VCaP (cell line): ENCODE measurements at regions not wholly inside any gene's neighbourhood (a gene's known extent, or its start where the extent isn't known, plus 50 kb on each side); places are given as distances from the start of the nearest gene placed in this dataset.

Experiments
- H3K27ac ChIP-seq: fragments of 450-650 bp; 2 replicates; pipeline ENCODE4 v1.5.1; 2017
- TF ChIP-seq, protein P1 (sequence below): fragments of 450-650 bp; conservative IDR thresholded peaks from 2 replicates; pipeline ENCODE4 v1.5.1; 2017; ENCODE audit warnings: mild to moderate bottlenecking, moderate library complexity

- TF ChIP-seq, protein P1, sequence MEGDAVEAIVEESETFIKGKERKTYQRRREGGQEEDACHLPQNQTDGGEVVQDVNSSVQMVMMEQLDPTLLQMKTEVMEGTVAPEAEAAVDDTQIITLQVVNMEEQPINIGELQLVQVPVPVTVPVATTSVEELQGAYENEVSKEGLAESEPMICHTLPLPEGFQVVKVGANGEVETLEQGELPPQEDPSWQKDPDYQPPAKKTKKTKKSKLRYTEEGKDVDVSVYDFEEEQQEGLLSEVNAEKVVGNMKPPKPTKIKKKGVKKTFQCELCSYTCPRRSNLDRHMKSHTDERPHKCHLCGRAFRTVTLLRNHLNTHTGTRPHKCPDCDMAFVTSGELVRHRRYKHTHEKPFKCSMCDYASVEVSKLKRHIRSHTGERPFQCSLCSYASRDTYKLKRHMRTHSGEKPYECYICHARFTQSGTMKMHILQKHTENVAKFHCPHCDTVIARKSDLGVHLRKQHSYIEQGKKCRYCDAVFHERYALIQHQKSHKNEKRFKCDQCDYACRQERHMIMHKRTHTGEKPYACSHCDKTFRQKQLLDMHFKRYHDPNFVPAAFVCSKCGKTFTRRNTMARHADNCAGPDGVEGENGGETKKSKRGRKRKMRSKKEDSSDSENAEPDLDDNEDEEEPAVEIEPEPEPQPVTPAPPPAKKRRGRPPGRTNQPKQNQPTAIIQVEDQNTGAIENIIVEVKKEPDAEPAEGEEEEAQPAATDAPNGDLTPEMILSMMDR = no peak
- H3K27ac ChIP-seq = no peak overlapping the region
Observed at GRCh38 chr9:115192280-115192679, 74.3 kb upstream of the TNC start.

DNA sequence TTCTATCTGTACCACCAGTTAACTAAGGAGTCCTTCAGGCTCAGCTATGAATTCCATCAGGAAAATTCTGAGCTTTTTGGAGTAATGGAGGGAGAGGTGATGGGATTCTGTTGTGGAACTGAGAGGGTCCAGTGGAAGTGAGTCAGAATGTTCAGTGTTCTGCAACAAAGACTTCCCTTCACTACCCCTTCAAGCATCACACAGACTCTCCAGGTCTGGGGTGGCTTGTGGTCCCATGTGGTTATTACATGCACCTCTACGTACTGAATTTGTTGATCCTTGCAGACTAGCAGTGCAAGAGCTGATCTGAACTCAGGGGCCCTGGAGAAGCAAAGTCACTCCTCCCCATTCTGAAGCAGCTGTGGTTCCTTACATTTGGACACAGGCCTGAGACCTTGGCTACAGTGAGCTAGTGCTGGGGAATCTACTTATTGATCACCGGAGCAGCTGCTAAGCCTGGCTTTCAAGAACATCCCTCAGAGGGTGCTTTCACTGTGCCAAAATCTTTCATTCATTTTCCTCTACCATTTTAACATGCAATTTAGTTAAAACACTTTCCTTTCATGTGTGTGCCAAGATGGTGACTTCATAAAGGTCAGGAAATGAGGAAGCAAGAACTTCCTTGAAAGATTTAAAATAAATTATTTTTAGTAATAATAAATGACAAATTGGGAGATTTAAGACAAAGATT lies 75.0 kb upstream of the TNC start:
- H3K27ac ChIP-seq = no peak overlapping the region
- TF ChIP-seq, protein P1 = no peak

- TF ChIP-seq, protein P1 = no peak
Observed at GRCh38 chr9:115193777-115194176, 75.8 kb upstream of the TNC start.

GRCh38 chr9:115194216-115194615 lies 76.3 kb upstream of the TNC start:
- H3K27ac ChIP-seq = no peak overlapping the region
- TF ChIP-seq, protein P1 = no peak

More at GRCh38 chr9:115193777-115194176, 75.8 kb upstream of the TNC start:
- no peak overlapping the region for H3K27ac ChIP-seq

DNA sequence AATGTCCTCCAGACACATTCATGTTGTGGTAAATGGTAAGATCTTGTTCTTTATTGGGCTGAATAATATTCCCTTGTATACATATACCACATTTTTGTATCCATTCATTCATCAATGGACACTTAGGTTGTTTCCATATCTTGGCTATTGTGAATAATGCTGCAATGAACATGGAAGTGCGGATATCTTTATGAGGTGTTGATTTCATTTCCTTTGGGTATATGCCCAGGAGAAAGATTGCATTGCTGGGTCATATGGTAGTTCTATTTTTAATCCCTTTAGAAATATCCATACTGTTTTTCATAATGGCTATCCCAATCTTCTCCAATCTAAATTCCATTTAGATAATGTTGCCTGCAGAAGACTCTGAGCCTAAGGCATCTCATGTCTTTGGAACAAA lies 78.0 kb upstream of the TNC start:
- H3K27ac ChIP-seq = no peak overlapping the region
- TF ChIP-seq, protein P1 = no peak

DNA sequence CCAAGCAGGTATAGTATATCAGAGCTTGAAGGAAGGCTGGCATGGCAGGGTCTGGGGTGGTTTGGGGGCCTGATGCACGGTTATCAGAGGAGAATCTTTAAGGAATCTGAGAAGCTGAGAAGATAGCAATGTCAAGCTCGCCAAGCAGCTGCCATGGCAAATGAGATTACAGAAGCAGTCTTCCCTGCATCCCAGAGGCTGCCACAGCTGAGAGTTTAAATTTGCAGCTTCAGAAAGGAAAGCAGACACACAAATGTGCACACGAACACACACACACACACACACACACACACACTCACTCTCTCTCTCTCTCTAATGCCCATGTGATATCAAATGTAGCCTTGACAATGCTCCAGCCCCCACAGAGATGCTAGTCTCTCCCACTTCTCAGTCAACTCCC lies 79.0 kb upstream of the TNC start:
- H3K27ac ChIP-seq = no peak overlapping the region
- TF ChIP-seq, protein P1 = no peak

- peak overlapping the region; percentile 58 for H3K27ac ChIP-seq
- TF ChIP-seq, protein P1 = no peak
Observed at GRCh38 chr9:115198001-115198400, 80.0 kb upstream of the TNC start.
